ENCODE measurements at regions not wholly inside any gene's neighbourhood (a gene's known extent, or its start where the extent isn't known, plus 50 kb on each side); places are given as distances from the start of the nearest gene placed in this dataset.

- Histone ChIP-seq H3K9ac (ENCODE audit: low read depth, low read length) (no peak overlapping the region), H3K4ac (ENCODE audit: low read depth, low read length) (peak overlapping the region; percentile 79), H3K9me3 (ENCODE audit: control insufficient read depth, insufficient read depth, low read length) (no peaks in the 10 kb centered on the region), H4K20me1 (ENCODE audit: insufficient read depth, low read length) (no peaks in the 10 kb centered on the region), H3K4me2 (ENCODE audit: low read depth, low read length) (no peak overlapping the region), H3K18ac (ENCODE audit: low read depth, low read length) (peak overlapping the region; percentile 96), H2AK9ac (replicated peaks; ENCODE audit: low read depth, low read length, poor library complexity) (no peak overlapping the region), H3K36me3 (ENCODE audit: control insufficient read depth, insufficient read depth, low read length) (no peaks in the 10 kb centered on the region), H4K5ac (ENCODE audit: low read depth, low read length) (peak overlapping the region; percentile 85), H3K14ac (replicated peaks; ENCODE audit: low read depth, low read length) (peak overlapping the region; percentile 36; the same call in 1 of the 2 replicates), H2BK120ac (ENCODE audit: low read depth, low read length) (peak overlapping the region; percentile 53), H3K27ac (ENCODE audit: insufficient read depth, low read length) (no peak overlapping the region), H2AFZ (replicated peaks; ENCODE audit: low read length, poor library complexity) (no peak overlapping the region), H2BK5ac (ENCODE audit: low read depth, low read length, poor library complexity, severe bottlenecking) (no peak overlapping the region), H3K79me1 (ENCODE audit: low read depth in 1 of 2, low read length in 2 of 2) (peaks cover 0 to 3% of the 10 kb centered on the region in 2 experiments; a peak in 1 of 4 replicates), H3K56ac (ENCODE audit: extremely low read depth, insufficient read depth, low read length) (no peak overlapping the region), H2BK15ac (ENCODE audit: low read depth, low read length) (peak overlapping the region; percentile 95; the same call in 2 of the 3 replicates), H3K27me3 (ENCODE audit: control insufficient read depth, insufficient read depth, low read length) (no peaks in the 10 kb centered on the region; the same call in 1 of the 2 replicates), H2BK20ac (ENCODE audit: low read depth, low read length) (peak overlapping the region; percentile 7; the same call in 1 of the 2 replicates), H3K4me3 (ENCODE audit: insufficient read depth, low read depth, low read length) (no peak overlapping the region), H3K9me1 (ENCODE audit: insufficient read depth, low read length) (peaks cover 22% of the 10 kb centered on the region), H3K23ac (ENCODE audit: low read depth, low read length) (no peak overlapping the region), H4K8ac (ENCODE audit: low read depth in 2 of 2, low read length in 2 of 2) (peak overlapping the region in 1 of 2 experiments; percentile 38; a peak in 1 of 4 replicates), H3K4me1 (ENCODE audit: control insufficient read depth, insufficient read depth, low read length) (peaks cover 25% of the 10 kb centered on the region), H4K91ac (ENCODE audit: insufficient read depth, low read depth, low read length) (peak overlapping the region; percentile 71), H2AK5ac (ENCODE audit: low read depth, low read length) (peak overlapping the region; percentile 98)
- intact Hi-C loops (cut with micrococcal nuclease): no loop called here
- ATAC-seq (ENCODE audit: low read depth) (no peak), DNase-seq (no peak)
- TF ChIP-seq NFE2L2 (IDR thresholded peaks at IDR 0.05; ENCODE audit: low read depth, low read length) (no peak), MXI1 (IDR thresholded peaks at IDR 0.05; ENCODE audit: borderline replicate concordance, low read depth, low read length) (no peak), POLR2A (IDR thresholded peaks at IDR 0.05; ENCODE audit: low read depth, low read length) (no peak), RAD21 (IDR thresholded peaks at IDR 0.05; ENCODE audit: low read length) (no peak), MAZ (IDR thresholded peaks at IDR 0.05; ENCODE audit: borderline replicate concordance, low read depth, low read length) (no peak), RCOR1 (IDR thresholded peaks at IDR 0.05; ENCODE audit: insufficient replicate concordance, low read length) (no peak), CEBPB (IDR thresholded peaks at IDR 0.05; ENCODE audit: low read depth, low read length) (no peak), CHD1 (IDR thresholded peaks at IDR 0.05; ENCODE audit: low read depth, low read length) (no peak), MAFK (IDR thresholded peaks at IDR 0.05; ENCODE audit: low read depth, low read length) (no peak), BHLHE40 (IDR thresholded peaks at IDR 0.05; ENCODE audit: low read depth, low read length) (no peak)
- TF ChIP-seq, protein P1, sequence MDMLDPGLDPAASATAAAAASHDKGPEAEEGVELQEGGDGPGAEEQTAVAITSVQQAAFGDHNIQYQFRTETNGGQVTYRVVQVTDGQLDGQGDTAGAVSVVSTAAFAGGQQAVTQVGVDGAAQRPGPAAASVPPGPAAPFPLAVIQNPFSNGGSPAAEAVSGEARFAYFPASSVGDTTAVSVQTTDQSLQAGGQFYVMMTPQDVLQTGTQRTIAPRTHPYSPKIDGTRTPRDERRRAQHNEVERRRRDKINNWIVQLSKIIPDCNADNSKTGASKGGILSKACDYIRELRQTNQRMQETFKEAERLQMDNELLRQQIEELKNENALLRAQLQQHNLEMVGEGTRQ (IDR thresholded peaks at IDR 0.05; ENCODE audit: low read depth, low read length): no peak
- BruUV-seq (replicated peaks): no TSS peak
- in situ Hi-C loops (cut with MboI; ENCODE audit: low sequenced_read_pairs): no loop called here
- dilution Hi-C loops (cut with HindIII; ENCODE audit: low sequenced_read_pairs, unreplicated experiment): no loop called here
- 100% methylated on average over 1 of the region's 7 CpGs; no CpG with 5 or more reads in 1 of the 2 experiments for WGBS, 2 experiments (ENCODE audit: extremely low coverage in 2 of 2, insufficient read length in 1 of 2)
- ChIA-PET CTCF (interaction anchor here (1.1 to 1.2 kb wide), 2 partner anchors 13 to 176 kb away, joined by 3 to 4 read pairs; no protein-coding TSS in a partner anchor), POLR2A (ENCODE audit: unreplicated experiment) (no interaction called here)
Observed at GRCh38 chr1:8135250-8135649, 109.1 kb upstream of the ERRFI1 start.
